Smooth muscle cell (in vitro differentiated cells): ENCODE measurements at regions not wholly inside any gene's neighbourhood (a gene's known extent, or its start where the extent isn't known, plus 50 kb on each side); places are given as distances from the start of the nearest gene placed in this dataset.

ENCODE experiments used
- DNase-seq: peaks from one replicate; lab custom pipeline; 2025; ENCODE audit not compliant: unreplicated experiment; lab: John Stamatoyannopoulos, UW
- H2AFZ ChIP-seq: fragments of 200-600 bp; sonication (generic); 2 replicates; pipeline ENCODE4 v1.6.0; 2016; ENCODE audit warnings: antibody characterized with exemption, low read depth, mild to moderate bottlenecking
- H3F3A ChIP-seq: fragments of 200-600 bp; sonication (generic); 2 replicates; pipeline ENCODE4 v1.6.0; 2017; ENCODE audit warnings: antibody characterized with exemption, low read depth
- H3K27ac ChIP-seq: fragments of 200-600 bp; sonication (generic); 2 replicates; pipeline ENCODE4 v1.5.1; 2016; ENCODE audit warnings: low read depth, mild to moderate bottlenecking
- H3K27me3 ChIP-seq: fragments of 200-600 bp; sonication (generic); 2 replicates; pipeline ENCODE4 v1.6.1; 2016; ENCODE audit warnings: low read depth, mild to moderate bottlenecking
- H3K36me3 ChIP-seq: fragments of 200-600 bp; sonication (generic); 2 replicates; pipeline ENCODE4 v1.5.1; 2016; ENCODE audit warnings: low read depth
- H3K4me1 ChIP-seq: fragments of 200-600 bp; sonication (generic); 2 replicates; pipeline ENCODE4 v1.5.1; 2016; ENCODE audit warnings: low read depth
- H3K4me2 ChIP-seq: fragments of 200-600 bp; sonication (generic); 2 replicates; pipeline ENCODE4 v1.6.0; 2016; ENCODE audit warnings: mild to moderate bottlenecking
- H3K4me3 ChIP-seq: fragments of 200-600 bp; sonication (generic); 2 replicates; pipeline ENCODE4 v1.5.1; 2016; ENCODE audit warnings: mild to moderate bottlenecking
- H3K79me2 ChIP-seq: fragments of 200-600 bp; sonication (generic); 2 replicates; pipeline ENCODE4 v1.6.0; 2016; ENCODE audit warnings: low read depth, mild to moderate bottlenecking
- H3K9ac ChIP-seq: fragments of 200-600 bp; sonication (generic); 2 replicates; pipeline ENCODE4 v1.6.0; 2016; ENCODE audit warnings: low read depth
- H3K9me3 ChIP-seq: fragments of 200-600 bp; sonication (generic); replicated peaks from 2 replicates; pipeline ENCODE4 v1.5.1; 2016; ENCODE audit warnings: low read depth
- H4K20me1 ChIP-seq: fragments of 200-600 bp; sonication (generic); 2 replicates; pipeline ENCODE4 v1.6.0; 2016; ENCODE audit warnings: low read depth
- WGBS: methylation state at CpG from one replicate; pipeline ENCODE4 v1.1.7; 2016; ENCODE audit warnings: low lambda C conversion rate; 5-methylcytosine and 5-hydroxymethylcytosine counted together
- TF ChIP-seq, protein P1 (sequence below): fragments of 200-600 bp; sonication (generic); IDR thresholded peaks from 2 replicates; pipeline ENCODE4 v1.5.1; 2017; ENCODE audit warnings: borderline replicate concordance, mild to moderate bottlenecking, antibody characterized with exemption; ENCODE audit not compliant: insufficient read depth, poor library complexity, severe bottlenecking

GRCh38 chr10:117778241-117778640 lies 235.7 kb downstream of the EMX2 start:
- Histone ChIP-seq H3K27ac (no peak overlapping the region), H2AFZ (no peak overlapping the region), H3K9ac (no peak overlapping the region), H3K4me3 (no peak overlapping the region), H3K4me1 (no peaks in the 10 kb centered on the region), H3K4me2 (no peak overlapping the region), H3K79me2 (no peaks in the 10 kb centered on the region), H3F3A (no peaks in the 10 kb centered on the region), H3K9me3 (no peaks in the 10 kb centered on the region), H4K20me1 (no peaks in the 10 kb centered on the region), H3K36me3 (no peaks in the 10 kb centered on the region), H3K27me3 (peaks cover 29% of the 10 kb centered on the region)
- TF ChIP-seq, protein P1, sequence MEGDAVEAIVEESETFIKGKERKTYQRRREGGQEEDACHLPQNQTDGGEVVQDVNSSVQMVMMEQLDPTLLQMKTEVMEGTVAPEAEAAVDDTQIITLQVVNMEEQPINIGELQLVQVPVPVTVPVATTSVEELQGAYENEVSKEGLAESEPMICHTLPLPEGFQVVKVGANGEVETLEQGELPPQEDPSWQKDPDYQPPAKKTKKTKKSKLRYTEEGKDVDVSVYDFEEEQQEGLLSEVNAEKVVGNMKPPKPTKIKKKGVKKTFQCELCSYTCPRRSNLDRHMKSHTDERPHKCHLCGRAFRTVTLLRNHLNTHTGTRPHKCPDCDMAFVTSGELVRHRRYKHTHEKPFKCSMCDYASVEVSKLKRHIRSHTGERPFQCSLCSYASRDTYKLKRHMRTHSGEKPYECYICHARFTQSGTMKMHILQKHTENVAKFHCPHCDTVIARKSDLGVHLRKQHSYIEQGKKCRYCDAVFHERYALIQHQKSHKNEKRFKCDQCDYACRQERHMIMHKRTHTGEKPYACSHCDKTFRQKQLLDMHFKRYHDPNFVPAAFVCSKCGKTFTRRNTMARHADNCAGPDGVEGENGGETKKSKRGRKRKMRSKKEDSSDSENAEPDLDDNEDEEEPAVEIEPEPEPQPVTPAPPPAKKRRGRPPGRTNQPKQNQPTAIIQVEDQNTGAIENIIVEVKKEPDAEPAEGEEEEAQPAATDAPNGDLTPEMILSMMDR: no peak
- WGBS: 74% methylated on average over 3 of the region's 3 CpGs
- DNase-seq: no peak

DNA sequence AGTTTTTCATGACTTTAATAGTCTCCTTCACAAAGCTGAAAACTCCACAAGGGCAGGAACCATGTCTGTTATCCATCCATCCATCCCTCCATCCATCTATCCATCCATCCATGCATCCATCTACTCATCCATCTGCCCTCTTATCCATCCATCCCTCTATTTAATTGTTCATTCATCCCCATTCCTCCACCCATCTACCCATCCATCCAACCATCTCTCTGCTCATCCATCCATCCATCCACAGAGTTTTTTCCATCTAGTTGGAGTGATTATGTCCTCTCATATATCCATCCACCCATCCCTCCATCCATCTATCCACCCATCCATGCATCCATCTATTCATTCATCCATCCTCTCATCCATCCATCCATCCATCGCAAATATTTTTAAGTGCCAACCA lies 237.9 kb downstream of the EMX2 start:
- no peak overlapping the region for H3K4me2 ChIP-seq
- H3K27me3 ChIP-seq: peaks cover 25% of the 10 kb centered on the region
- H3K4me3 ChIP-seq: no peak overlapping the region
- no peak overlapping the region for H3K9ac ChIP-seq
- TF ChIP-seq, protein P1: no peak
- no peaks in the 10 kb centered on the region for H3K79me2 ChIP-seq
- WGBS: 93% methylated on average over 1 of the region's 1 CpG
- no peak overlapping the region for H3K27ac ChIP-seq
- no peaks in the 10 kb centered on the region for H3K36me3 ChIP-seq
- H3K9me3 ChIP-seq: no peaks in the 10 kb centered on the region
- DNase-seq: no peak
- no peaks in the 10 kb centered on the region for H3F3A ChIP-seq
- H3K4me1 ChIP-seq: no peaks in the 10 kb centered on the region
- no peaks in the 10 kb centered on the region for H4K20me1 ChIP-seq
- no peak overlapping the region for H2AFZ ChIP-seq

DNA sequence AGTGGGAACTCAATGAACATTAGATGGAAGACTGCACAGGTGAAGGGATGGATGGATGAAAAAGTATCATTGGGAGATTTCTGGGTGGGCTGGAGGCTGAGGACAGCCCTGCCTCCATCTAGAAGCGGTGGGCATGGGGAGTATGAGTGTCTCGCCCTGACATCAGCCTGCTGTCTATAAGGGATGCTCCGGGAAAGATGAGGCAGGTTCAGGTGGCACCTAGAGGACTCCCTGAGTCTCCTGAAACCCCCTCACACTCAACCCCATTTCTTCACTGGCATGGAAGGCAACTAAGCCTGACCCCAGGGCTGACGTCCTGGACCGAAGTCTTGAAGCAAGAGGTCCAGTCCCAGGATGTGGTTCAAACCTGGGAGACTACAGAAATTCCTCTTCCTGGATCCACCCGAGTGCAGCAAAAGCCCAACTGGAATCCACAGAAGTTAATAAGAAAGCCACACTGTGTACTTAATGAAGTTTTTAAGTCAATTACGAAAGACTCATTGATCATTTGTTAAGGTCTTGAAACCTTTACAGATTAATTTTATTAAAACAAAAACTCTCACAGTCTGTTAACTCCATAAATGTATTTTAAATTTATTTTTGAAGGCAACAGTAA lies 238.8 kb downstream of the EMX2 start:
- no peak overlapping the region for H3K9ac ChIP-seq
- no peaks in the 10 kb centered on the region for H3K9me3 ChIP-seq
- no peaks in the 10 kb centered on the region for H3K36me3 ChIP-seq
- no peaks in the 10 kb centered on the region for H3K79me2 ChIP-seq
- no peak for DNase-seq
- 88% methylated on average over 7 of the region's 7 CpGs for WGBS
- peaks cover 16% of the 10 kb centered on the region for H3K27me3 ChIP-seq
- H3F3A ChIP-seq: no peaks in the 10 kb centered on the region
- no peak overlapping the region for H3K4me3 ChIP-seq
- no peaks in the 10 kb centered on the region for H3K4me1 ChIP-seq
- no peaks in the 10 kb centered on the region for H4K20me1 ChIP-seq
- TF ChIP-seq, protein P1: no peak
- H3K4me2 ChIP-seq: no peak overlapping the region
- H3K27ac ChIP-seq: no peak overlapping the region
- H2AFZ ChIP-seq: no peak overlapping the region

DNA sequence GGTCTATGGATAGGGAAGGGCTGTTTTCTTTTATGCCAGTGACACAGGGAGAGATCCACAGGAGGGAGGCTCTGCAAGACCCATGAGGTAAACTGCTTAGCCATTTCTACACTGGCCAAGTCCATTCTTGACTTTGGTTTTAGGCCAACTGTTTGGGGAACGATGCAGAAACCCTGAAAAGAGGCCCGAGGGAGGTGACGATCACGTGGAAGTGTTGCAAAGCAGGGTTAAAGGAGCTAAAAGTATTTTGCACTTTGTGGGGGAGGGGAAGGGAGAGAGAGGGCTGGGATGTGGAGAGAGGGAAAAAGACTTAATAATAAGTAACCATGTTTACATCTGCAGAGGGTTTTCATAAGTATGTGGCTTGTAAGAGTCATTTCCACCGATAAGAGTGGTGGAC lies 239.7 kb downstream of the EMX2 start:
- Histone ChIP-seq H3K4me2 (no peak overlapping the region), H4K20me1 (no peaks in the 10 kb centered on the region), H3K27ac (no peak overlapping the region), H3K9me3 (no peaks in the 10 kb centered on the region), H2AFZ (no peak overlapping the region), H3K27me3 (peaks cover 15% of the 10 kb centered on the region), H3K79me2 (no peaks in the 10 kb centered on the region), H3F3A (no peaks in the 10 kb centered on the region), H3K4me1 (no peaks in the 10 kb centered on the region), H3K9ac (no peak overlapping the region), H3K36me3 (no peaks in the 10 kb centered on the region), H3K4me3 (no peak overlapping the region)
- 70% methylated on average over 5 of the region's 5 CpGs for WGBS
- DNase-seq: no peak
- TF ChIP-seq, protein P1: no peak
